ENCODE measurements at regions not wholly inside any gene's neighbourhood (a gene's known extent, or its start where the extent isn't known, plus 50 kb on each side); places are given as distances from the start of the nearest gene placed in this dataset.

DNA sequence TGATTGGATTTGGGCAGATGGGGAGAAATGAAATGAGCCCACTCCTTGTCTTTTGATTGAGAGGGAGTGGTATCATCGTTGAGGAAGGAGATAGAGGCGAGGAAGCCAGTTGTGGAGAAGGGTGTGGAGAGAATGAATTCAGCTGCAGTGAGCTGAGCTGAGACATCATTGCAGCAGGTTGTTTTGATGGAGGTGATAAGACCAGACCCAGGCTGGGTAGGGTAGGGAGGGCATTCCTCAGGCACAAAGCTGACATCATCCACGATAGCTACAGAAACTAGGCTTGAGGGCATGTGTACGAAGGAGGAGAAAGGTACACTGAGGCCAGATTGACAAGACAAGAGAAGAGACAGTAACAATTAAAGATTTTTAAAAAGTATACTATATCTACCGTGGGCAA lies 1500.9 kb upstream of the SLC10A2 start:
- no peak for TF ChIP-seq POLR2A (IDR thresholded peaks at IDR 0.05)
- TF ChIP-seq, protein P1, sequence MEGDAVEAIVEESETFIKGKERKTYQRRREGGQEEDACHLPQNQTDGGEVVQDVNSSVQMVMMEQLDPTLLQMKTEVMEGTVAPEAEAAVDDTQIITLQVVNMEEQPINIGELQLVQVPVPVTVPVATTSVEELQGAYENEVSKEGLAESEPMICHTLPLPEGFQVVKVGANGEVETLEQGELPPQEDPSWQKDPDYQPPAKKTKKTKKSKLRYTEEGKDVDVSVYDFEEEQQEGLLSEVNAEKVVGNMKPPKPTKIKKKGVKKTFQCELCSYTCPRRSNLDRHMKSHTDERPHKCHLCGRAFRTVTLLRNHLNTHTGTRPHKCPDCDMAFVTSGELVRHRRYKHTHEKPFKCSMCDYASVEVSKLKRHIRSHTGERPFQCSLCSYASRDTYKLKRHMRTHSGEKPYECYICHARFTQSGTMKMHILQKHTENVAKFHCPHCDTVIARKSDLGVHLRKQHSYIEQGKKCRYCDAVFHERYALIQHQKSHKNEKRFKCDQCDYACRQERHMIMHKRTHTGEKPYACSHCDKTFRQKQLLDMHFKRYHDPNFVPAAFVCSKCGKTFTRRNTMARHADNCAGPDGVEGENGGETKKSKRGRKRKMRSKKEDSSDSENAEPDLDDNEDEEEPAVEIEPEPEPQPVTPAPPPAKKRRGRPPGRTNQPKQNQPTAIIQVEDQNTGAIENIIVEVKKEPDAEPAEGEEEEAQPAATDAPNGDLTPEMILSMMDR (IDR thresholded peaks at IDR 0.05) = no peak
- no peak for TF ChIP-seq POLR2AphosphoS5 (IDR thresholded peaks at IDR 0.05)
- no peak for TF ChIP-seq EP300 (IDR thresholded peaks at IDR 0.05)
